ENCODE measurements at regions not wholly inside any gene's neighbourhood (a gene's known extent, or its start where the extent isn't known, plus 50 kb on each side); places are given as distances from the start of the nearest gene placed in this dataset.

GRCh38 chr2:240232961-240233884 lies 92.8 kb upstream of the OTOS start:
- H3K4me3 ChIP-seq = peak overlapping the region in 3 of 5 donors; percentile 12 to 19 (median 13)
- in situ Hi-C loops (cut with MboI; ENCODE audit: low pct_unique_long_range_greater_than_20kb in 2 of 9, low sequenced_read_pairs in 9 of 9, unreplicated experiment in 9 of 9) = loop anchor here in 6 of 9 experiments (5.0 to 25.0 kb wide), 2 partner anchors 204 kb away; partner anchors contain the start of gene GPC1 (in 6 of the 6)
- H3K4me1 ChIP-seq (replicated peaks in 1 of 2) = peaks cover 13 to 25% of the 10 kb centered on the region in 2 donors
- peak; percentile 58 to 86 (median 71) for ATAC-seq (replicated peaks in 6 of 8)
- no CpG with 5 or more reads among the region's 39 CpGs for WGBS, 10 experiments
- no peak overlapping the region for H3K27ac ChIP-seq

- 31 to 100% (median 86%) methylated on average over 1 to 5 of the region's 15 CpGs; no CpG with 5 or more reads in 5 of the 10 experiments for WGBS, 10 experiments
Observed at GRCh38 chr2:240233885-240234502, 93.5 kb upstream of the OTOS start.

GRCh38 chr2:240234503-240234951 lies 94.1 kb upstream of the OTOS start:
- Histone ChIP-seq H3K4me3 (no peak overlapping the region), H3K4me1 (replicated peaks in 1 of 2) (peaks cover 13 to 25% of the 10 kb centered on the region in 2 donors), H3K27ac (no peak overlapping the region)
- WGBS, 10 experiments = 41 to 92% (median 90%) methylated on average over 3 to 4 of the region's 8 CpGs; no CpG with 5 or more reads in 7 of the 10 experiments
- in situ Hi-C loops (cut with MboI; ENCODE audit: low pct_unique_long_range_greater_than_20kb in 2 of 9, low sequenced_read_pairs in 9 of 9, unreplicated experiment in 9 of 9) = loop anchor here in 6 of 9 experiments (5.0 to 25.0 kb wide), 2 partner anchors 203 kb away; partner anchors contain the start of gene GPC1 (in 6 of the 6)
- ATAC-seq (replicated peaks in 6 of 8) = no peak

More at GRCh38 chr2:240233885-240234502, 93.5 kb upstream of the OTOS start:
- H3K4me3 ChIP-seq = no peak overlapping the region
- peak in 2 of 8 experiments; percentile 6 to 24 for ATAC-seq (replicated peaks in 6 of 8)
- no peak overlapping the region for H3K27ac ChIP-seq
- H3K4me1 ChIP-seq (replicated peaks in 1 of 2) = peaks cover 13 to 25% of the 10 kb centered on the region in 2 donors
- in situ Hi-C loops (cut with MboI; ENCODE audit: low pct_unique_long_range_greater_than_20kb in 2 of 9, low sequenced_read_pairs in 9 of 9, unreplicated experiment in 9 of 9) = loop anchor here in 6 of 9 experiments (5.0 to 25.0 kb wide), 2 partner anchors 203 kb away; partner anchors contain the start of gene GPC1 (in 6 of the 6)

- Histone ChIP-seq H3K27ac (no peak overlapping the region), H3K4me3 (no peak overlapping the region), H3K4me1 (replicated peaks in 1 of 2) (peaks cover 13 to 25% of the 10 kb centered on the region in 2 donors)
- in situ Hi-C loops (cut with MboI; ENCODE audit: low pct_unique_long_range_greater_than_20kb in 2 of 9, low sequenced_read_pairs in 9 of 9, unreplicated experiment in 9 of 9) = loop anchor here in 5 of 9 experiments (25.0 kb wide), 1 partner anchor 202 kb away; the partner anchor contains the start of gene GPC1 (in 5 of the 5)
- ATAC-seq (replicated peaks in 6 of 8) = no peak
- 70 to 100% (median 83%) methylated on average over 1 to 6 of the region's 17 CpGs; no CpG with 5 or more reads in 4 of the 10 experiments for WGBS, 10 experiments
Observed at GRCh38 chr2:240235149-240235803, 94.8 kb upstream of the OTOS start.

- in situ Hi-C loops (cut with MboI; ENCODE audit: low pct_unique_long_range_greater_than_20kb in 2 of 9, low sequenced_read_pairs in 9 of 9, unreplicated experiment in 9 of 9) = loop anchor here in 5 of 9 experiments (25.0 kb wide), 1 partner anchor 201 kb away; the partner anchor contains the start of gene GPC1 (in 5 of the 5)
- WGBS, 10 experiments = 90 to 91% methylated on average over 2 to 7 of the region's 8 CpGs; no CpG with 5 or more reads in 8 of the 10 experiments
- H3K4me3 ChIP-seq = no peak overlapping the region
Observed at GRCh38 chr2:240235811-240236210, 95.4 kb upstream of the OTOS start.

GRCh38 chr2:240236217-240237111 lies 96.0 kb upstream of the OTOS start:
- peak overlapping the region; percentile 61 to 89 for H3K27ac ChIP-seq
- 20% methylated on average over 1 of the region's 12 CpGs; no CpG with 5 or more reads in 9 of the 10 experiments for WGBS, 10 experiments
- ATAC-seq (replicated peaks in 6 of 8) = peak in 5 of 8 experiments; percentile 64 to 82 (median 73)
- H3K4me1 ChIP-seq (replicated peaks in 1 of 2) = peaks cover 13 to 25% of the 10 kb centered on the region in 2 donors
- H3K4me3 ChIP-seq = no peak overlapping the region
- in situ Hi-C loops (cut with MboI; ENCODE audit: low pct_unique_long_range_greater_than_20kb in 2 of 9, low sequenced_read_pairs in 9 of 9, unreplicated experiment in 9 of 9) = loop anchor here in 5 of 9 experiments (25.0 kb wide), 1 partner anchor 201 kb away; the partner anchor contains the start of gene GPC1 (in 5 of the 5)

More at GRCh38 chr2:240235811-240236210, 95.4 kb upstream of the OTOS start:
- ATAC-seq (replicated peaks in 6 of 8) = no peak
- Histone ChIP-seq H3K4me1 (replicated peaks in 1 of 2) (peaks cover 13 to 25% of the 10 kb centered on the region in 2 donors), H3K27ac (peak overlapping the region; percentile 61 to 89)

- H3K4me1 ChIP-seq (replicated peaks in 1 of 2) = peaks cover 13 to 25% of the 10 kb centered on the region in 2 donors
- in situ Hi-C loops (cut with MboI; ENCODE audit: low pct_unique_long_range_greater_than_20kb in 2 of 9, low sequenced_read_pairs in 9 of 9, unreplicated experiment in 9 of 9) = loop anchor here in 5 of 9 experiments (25.0 kb wide), 1 partner anchor 200 kb away; the partner anchor contains the start of gene GPC1 (in 5 of the 5)
- WGBS, 10 experiments = 22 to 93% (median 76%) methylated on average over 1 to 11 of the region's 11 CpGs; no CpG with 5 or more reads in 3 of the 10 experiments
- no peak overlapping the region for H3K4me3 ChIP-seq
- no peak for ATAC-seq (replicated peaks in 6 of 8)
- H3K27ac ChIP-seq = no peak overlapping the region
Observed at GRCh38 chr2:240237609-240238174, 97.2 kb upstream of the OTOS start.

GRCh38 chr2:240238201-240238600 lies 97.7 kb upstream of the OTOS start:
- ATAC-seq (replicated peaks in 6 of 8) = no peak
- no peak overlapping the region for H3K27ac ChIP-seq
- peaks cover 13 to 22% of the 10 kb centered on the region in 2 donors for H3K4me1 ChIP-seq (replicated peaks in 1 of 2)
- no peak overlapping the region for H3K4me3 ChIP-seq
- in situ Hi-C loops (cut with MboI; ENCODE audit: low pct_unique_long_range_greater_than_20kb in 2 of 9, low sequenced_read_pairs in 9 of 9, unreplicated experiment in 9 of 9) = loop anchor here in 5 of 9 experiments (25.0 kb wide), 1 partner anchor 199 kb away; the partner anchor contains the start of gene GPC1 (in 5 of the 5)
- WGBS, 10 experiments = 14 to 75% (median 57%) methylated on average over 1 of the region's 1 CpG; no CpG with 5 or more reads in 3 of the 10 experiments

- Histone ChIP-seq H3K4me3 (no peak overlapping the region), H3K27ac (no peak overlapping the region), H3K4me1 (replicated peaks in 1 of 2) (peaks cover 13 to 21% of the 10 kb centered on the region in 2 donors)
- in situ Hi-C loops (cut with MboI; ENCODE audit: low pct_unique_long_range_greater_than_20kb in 2 of 9, low sequenced_read_pairs in 9 of 9, unreplicated experiment in 9 of 9) = loop anchor here in 5 of 9 experiments (25.0 kb wide), 1 partner anchor 199 kb away; the partner anchor contains the start of gene GPC1 (in 5 of the 5)
- WGBS, 10 experiments = 0 to 83% (median 40%) methylated on average over 1 of the region's 1 CpG; no CpG with 5 or more reads in 5 of the 10 experiments
- no peak for ATAC-seq (replicated peaks in 6 of 8)
Observed at GRCh38 chr2:240238786-240239185, 98.3 kb upstream of the OTOS start.

- Histone ChIP-seq H3K4me3 (no peak overlapping the region), H3K27ac (no peak overlapping the region), H3K4me1 (replicated peaks in 1 of 2) (peaks cover 13 to 19% of the 10 kb centered on the region in 2 donors)
- 50 to 100% (median 75%) methylated on average over 1 of the region's 1 CpG; no CpG with 5 or more reads in 2 of the 10 experiments for WGBS, 10 experiments
- in situ Hi-C loops (cut with MboI; ENCODE audit: low pct_unique_long_range_greater_than_20kb in 2 of 9, low sequenced_read_pairs in 9 of 9, unreplicated experiment in 9 of 9) = loop anchor here in 5 of 9 experiments (25.0 kb wide), 1 partner anchor 198 kb away; the partner anchor contains the start of gene GPC1 (in 5 of the 5)
- ATAC-seq (replicated peaks in 6 of 8) = no peak
Observed at GRCh38 chr2:240239325-240239724, 98.9 kb upstream of the OTOS start.

All from motor neuron (in vitro differentiated cells).